Naive B cell (primary cell): ENCODE measurements at regions not wholly inside any gene's neighbourhood (a gene's known extent, or its start where the extent isn't known, plus 50 kb on each side); places are given as distances from the start of the nearest gene placed in this dataset.
A peak's percentile ranks its signal among the peaks of the same experiment; 100 is the strongest.
"Not testable (repeated sequence)": the region's sequence is repeated elsewhere in the genome, so short reads cannot be mapped to it uniquely, and the experiment has no call there.

ENCODE experiments used
- ATAC-seq, 2 donors: fragments of 150-1000 bp; cut with Tn5 transposase; 2 replicates each; pipeline ENCODE4 v1.10.0; 2021; ENCODE audit warnings: low read depth in 2 of 2, mild to moderate bottlenecking in 2 of 2, moderate library complexity in 2 of 2
- DNase-seq: peaks from one replicate; pipeline ENCODE4 v3.0.0; 2022
- H3K27ac Mint-ChIP-seq, 6 donors: one replicate each; pipeline ENCODE4 v1.8.0; 2020 to 2022; ENCODE audit warnings: mild to moderate bottlenecking in 6 of 6, mixed read lengths in 6 of 6, moderate library complexity in 5 of 6, inconsistent platforms in 2 of 6
- H3K27me3 Mint-ChIP-seq, 3 donors: one replicate each; pipeline ENCODE4 v1.8.0; 2021 to 2022; ENCODE audit warnings: mixed read lengths in 3 of 3, mild to moderate bottlenecking in 1 of 3
- H3K36me3 Mint-ChIP-seq, 2 donors: one replicate each; pipeline ENCODE4 v1.8.0; 2020 to 2022; ENCODE audit warnings: mixed read lengths in 2 of 2, inconsistent platforms in 1 of 2, mild to moderate bottlenecking in 1 of 2
- H3K4me1 Mint-ChIP-seq, 3 donors: one replicate each; pipeline ENCODE4 v1.8.0; 2020 to 2022; ENCODE audit warnings: mixed read lengths in 3 of 3, inconsistent platforms in 1 of 3, mild to moderate bottlenecking in 1 of 3, moderate library complexity in 1 of 3
- H3K4me3 Mint-ChIP-seq, 8 donors: one replicate each; pipeline ENCODE4 v1.8.0; 2020 to 2022; ENCODE audit warnings: mild to moderate bottlenecking in 8 of 8, mixed read lengths in 8 of 8, moderate library complexity in 8 of 8, inconsistent platforms in 2 of 8
- H3K9me3 Mint-ChIP-seq, 7 donors: one replicate each; pipeline ENCODE4 v1.8.0; 2020 to 2022; ENCODE audit warnings: mixed read lengths in 7 of 7, mild to moderate bottlenecking in 5 of 7, inconsistent platforms in 2 of 7, moderate library complexity in 1 of 7

DNA sequence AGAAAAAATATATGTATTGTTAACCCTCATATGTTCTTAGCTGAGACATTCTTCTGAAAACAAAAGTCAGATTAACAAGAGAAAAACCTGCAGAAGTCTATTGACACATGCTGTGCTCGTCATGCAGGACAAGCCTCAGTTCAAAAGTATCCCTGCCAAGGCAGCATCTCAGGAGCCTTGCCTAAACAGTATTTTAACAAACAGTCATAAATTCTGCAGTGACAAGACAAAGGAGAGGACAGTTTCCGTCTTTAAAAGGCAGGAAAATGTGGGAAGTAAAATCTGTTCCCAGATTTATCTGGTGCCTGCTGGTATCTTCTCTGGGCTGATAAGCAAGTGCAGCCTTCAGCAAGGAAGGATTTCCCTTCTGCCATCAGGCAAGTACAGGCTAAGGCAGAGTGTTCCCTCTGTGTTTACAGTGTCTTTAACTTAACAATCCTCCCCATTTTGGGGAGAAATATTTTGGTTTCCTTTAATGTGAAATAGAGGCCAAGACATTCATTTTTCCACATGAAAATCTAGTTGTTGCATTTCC lies 480.2 kb upstream of the CCDC196 start:
- H3K4me1 Mint-ChIP-seq = no peaks in the 10 kb centered on the region
- ATAC-seq (no peak), DNase-seq (no peak)
- peaks cover 21 to 27% (median 26%) of the 10 kb centered on the region in 3 donors for H3K27me3 Mint-ChIP-seq
- no peak overlapping the region for H3K27ac Mint-ChIP-seq
- peaks cover 2 to 21% (median 10%) of the 10 kb centered on the region in 7 donors for H3K9me3 Mint-ChIP-seq
- no peak overlapping the region for H3K4me3 Mint-ChIP-seq
- peaks cover 0 to 6% of the 10 kb centered on the region in 2 donors for H3K36me3 Mint-ChIP-seq

DNA sequence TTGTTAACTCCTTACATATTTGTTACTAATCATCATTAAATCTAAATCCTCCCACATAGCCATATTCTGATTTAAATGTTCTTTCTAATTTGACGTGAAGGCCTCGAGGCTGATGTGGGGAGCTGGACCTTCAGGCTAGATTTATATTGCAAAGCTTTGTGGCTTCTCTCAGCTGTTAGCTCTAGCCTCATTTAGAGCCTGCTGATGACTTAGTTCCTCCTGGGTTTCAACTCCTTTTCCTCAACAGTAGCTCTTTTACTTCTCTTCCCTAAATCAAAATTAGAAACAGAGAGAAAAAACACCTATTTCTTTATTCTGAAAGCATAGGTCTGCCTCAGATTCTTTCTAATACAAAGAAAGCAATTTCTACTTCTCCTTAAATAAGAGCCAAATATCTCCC lies 477.5 kb upstream of the CCDC196 start:
- Mint-ChIP-seq H3K27me3 (peaks cover 4 to 7% (median 5%) of the 10 kb centered on the region in 3 donors), H3K4me1 (no peaks in the 10 kb centered on the region), H3K4me3 (no peak overlapping the region), H3K27ac (no peak overlapping the region), H3K9me3 (peaks cover 0 to 6% (median 0%) of the 10 kb centered on the region in 7 donors), H3K36me3 (no peaks in the 10 kb centered on the region)
- DNase-seq = no peak
- ATAC-seq = no peak

DNA sequence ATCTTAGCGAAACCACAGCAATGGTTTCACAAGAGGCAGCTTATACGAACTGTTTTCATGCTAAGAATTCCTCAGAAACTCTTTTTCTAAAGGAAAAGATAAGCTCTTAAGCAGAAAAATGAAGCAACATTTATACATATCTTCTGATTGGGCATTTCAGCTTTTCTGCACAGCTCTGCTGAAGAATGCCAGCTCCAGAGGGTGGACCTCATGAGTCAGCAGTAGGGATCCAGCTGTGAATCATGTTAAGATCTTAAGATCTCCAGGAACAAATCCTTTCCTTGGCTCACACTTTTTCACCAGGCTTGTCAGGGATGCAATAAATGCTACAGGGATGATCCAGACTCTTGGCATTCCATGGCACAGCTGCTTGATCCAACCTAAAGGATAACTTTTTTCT lies 477.1 kb upstream of the CCDC196 start:
- Mint-ChIP-seq H3K36me3 (no peaks in the 10 kb centered on the region), H3K4me1 (no peaks in the 10 kb centered on the region), H3K27ac (no peak overlapping the region), H3K9me3 (peaks cover 0 to 6% (median 0%) of the 10 kb centered on the region in 7 donors), H3K27me3 (peaks cover 4 to 6% (median 4%) of the 10 kb centered on the region in 3 donors), H3K4me3 (no peak overlapping the region)
- ATAC-seq (no peak), DNase-seq (no peak)

DNA sequence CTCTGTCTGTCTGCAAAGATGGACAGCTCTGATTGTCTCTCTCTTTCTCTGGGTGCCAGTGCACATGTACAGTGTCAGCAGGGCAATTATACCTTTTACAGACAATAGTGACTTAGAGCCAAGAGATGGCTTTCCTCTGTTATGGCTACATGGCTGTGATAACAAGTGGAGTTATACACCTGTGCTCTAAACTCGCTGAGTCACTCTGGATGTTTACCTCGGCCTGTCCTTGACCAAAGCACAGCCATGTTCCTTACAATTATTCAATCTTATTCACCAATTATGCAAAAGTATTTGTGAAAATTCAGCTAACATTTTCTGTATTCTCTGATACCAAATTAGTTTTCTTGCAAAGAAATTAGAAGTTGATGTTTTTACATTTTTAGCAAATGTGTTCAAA lies 475.5 kb upstream of the CCDC196 start:
- no peak for ATAC-seq
- H3K27ac Mint-ChIP-seq = no peak overlapping the region
- H3K36me3 Mint-ChIP-seq = no peaks in the 10 kb centered on the region
- H3K9me3 Mint-ChIP-seq = no peaks in the 10 kb centered on the region
- no peak for DNase-seq
- no peak overlapping the region for H3K4me3 Mint-ChIP-seq
- H3K4me1 Mint-ChIP-seq = no peaks in the 10 kb centered on the region
- H3K27me3 Mint-ChIP-seq = peaks cover 0 to 6% (median 4%) of the 10 kb centered on the region in 3 donors

DNA sequence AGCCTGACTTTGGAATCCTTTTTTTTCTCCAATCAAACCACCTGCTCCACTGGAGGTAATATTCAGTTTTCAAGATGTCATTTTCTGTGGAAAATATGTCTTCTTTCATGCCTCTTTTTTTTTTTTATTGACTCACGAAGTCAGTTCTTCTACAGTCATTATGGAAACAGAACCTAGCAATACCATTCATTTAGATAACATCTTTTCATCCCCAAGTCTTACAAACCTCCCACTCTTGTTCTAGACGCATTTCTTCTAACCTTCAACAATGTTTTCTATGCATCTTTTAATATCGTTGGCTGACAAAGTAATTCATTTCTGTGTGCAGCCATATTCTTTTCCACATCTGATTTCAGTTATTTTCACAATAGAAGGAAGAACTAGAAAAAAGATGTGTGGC lies 474.3 kb upstream of the CCDC196 start:
- no peaks in the 10 kb centered on the region for H3K36me3 Mint-ChIP-seq
- no peak overlapping the region for H3K27ac Mint-ChIP-seq

DNA sequence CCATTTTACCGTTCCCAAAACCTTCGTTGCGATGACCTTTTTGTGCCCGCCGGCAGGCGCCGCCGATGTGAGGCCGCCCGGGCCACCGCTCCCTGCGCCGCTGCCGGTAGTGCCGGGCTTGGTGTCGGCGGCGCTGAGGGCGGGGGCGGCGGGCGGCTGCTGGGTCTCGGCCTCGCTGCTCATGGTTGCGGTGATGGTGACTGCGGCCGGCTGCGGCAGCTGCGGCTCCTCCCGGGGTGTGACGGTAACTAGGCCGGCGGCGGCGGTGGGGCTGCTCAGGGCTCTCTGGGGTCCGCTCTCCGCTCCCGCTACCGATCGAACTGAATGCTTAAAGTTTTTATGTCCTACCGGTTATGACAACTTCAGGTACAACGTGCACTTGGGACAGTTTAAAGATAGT lies 472.6 kb upstream of the CCDC196 start:
- not testable (repeated sequence) for H3K27ac Mint-ChIP-seq, H3K9me3 Mint-ChIP-seq, DNase-seq, H3K4me1 Mint-ChIP-seq, H3K36me3 Mint-ChIP-seq, H3K4me3 Mint-ChIP-seq, ATAC-seq
- H3K27me3 Mint-ChIP-seq = peaks cover 9 to 30% (median 15%) of the 10 kb centered on the region in 3 donors

More for the DNA sequence above, 474.3 kb upstream of the CCDC196 start:
- no peak for DNase-seq
- Mint-ChIP-seq H3K4me1 (no peaks in the 10 kb centered on the region), H3K27me3 (peaks cover 9 to 18% (median 13%) of the 10 kb centered on the region in 3 donors), H3K4me3 (no peak overlapping the region), H3K9me3 (peaks cover 0 to 8% (median 0%) of the 10 kb centered on the region in 7 donors)
- ATAC-seq = no peak

DNA sequence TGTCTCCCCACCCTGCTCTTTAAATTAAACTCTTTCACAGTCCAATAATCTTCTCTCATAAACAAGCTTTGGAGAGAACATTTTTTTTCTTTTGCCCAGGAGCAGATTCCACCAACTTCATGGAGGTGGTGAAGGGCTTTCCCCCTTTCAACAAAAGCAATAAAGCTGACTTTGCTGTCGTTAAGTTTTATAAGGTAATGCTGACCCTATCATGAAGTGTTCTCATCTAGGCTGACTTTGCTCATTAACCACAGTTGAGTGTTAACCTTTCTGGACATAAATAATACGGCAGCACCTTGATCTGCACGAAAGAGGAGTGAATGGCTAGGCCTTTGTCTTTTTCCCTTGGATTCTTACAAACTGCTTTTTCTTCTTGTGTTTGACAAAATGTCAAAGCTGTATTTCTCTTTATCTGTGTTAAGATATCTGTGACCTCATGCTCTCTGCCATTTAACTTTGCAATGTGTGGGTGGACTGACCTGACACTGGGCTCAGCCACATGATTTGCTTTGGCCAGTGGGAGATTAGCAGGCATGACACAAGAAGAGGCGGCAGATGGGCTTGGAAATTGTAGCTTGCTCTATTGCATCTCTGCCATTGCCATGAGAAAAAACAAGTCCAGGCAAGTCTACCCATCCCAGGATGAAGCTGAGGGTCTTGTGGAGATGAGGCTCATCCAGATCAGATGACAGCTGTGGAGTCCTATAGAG lies 470.9 kb upstream of the CCDC196 start:
- Mint-ChIP-seq H3K4me1 (no peaks in the 10 kb centered on the region), H3K27me3 (peaks cover 9 to 30% (median 15%) of the 10 kb centered on the region in 3 donors), H3K9me3 (peaks cover 0 to 9% (median 0%) of the 10 kb centered on the region in 7 donors), H3K36me3 (no peaks in the 10 kb centered on the region), H3K4me3 (no peak overlapping the region), H3K27ac (no peak overlapping the region)
- ATAC-seq = no peak
- DNase-seq = no peak

DNA sequence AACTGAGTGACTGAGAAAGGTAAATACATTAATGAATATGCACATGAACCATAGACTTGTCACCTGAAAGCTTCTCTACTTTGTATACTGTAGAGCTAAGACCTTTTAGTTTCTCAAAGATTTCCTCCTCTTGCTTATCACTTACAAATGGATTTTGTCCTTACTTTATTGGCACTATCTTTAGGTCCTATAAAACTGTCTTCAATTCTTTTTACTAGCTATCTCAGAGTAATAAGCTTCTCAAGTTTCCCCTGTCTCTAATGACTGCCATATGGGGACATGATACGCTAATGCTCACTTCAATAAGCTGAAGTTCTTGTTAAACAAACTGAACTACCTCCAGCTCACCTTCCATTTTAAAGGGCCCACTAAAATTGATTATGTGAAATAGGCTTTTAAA lies 468.2 kb upstream of the CCDC196 start:
- Mint-ChIP-seq H3K4me1 (no peaks in the 10 kb centered on the region), H3K9me3 (peaks cover 0 to 9% (median 0%) of the 10 kb centered on the region in 7 donors), H3K36me3 (no peaks in the 10 kb centered on the region), H3K4me3 (no peak overlapping the region), H3K27me3 (peaks cover 9 to 39% (median 14%) of the 10 kb centered on the region in 3 donors), H3K27ac (no peak overlapping the region)
- ATAC-seq (no peak), DNase-seq (no peak)

DNA sequence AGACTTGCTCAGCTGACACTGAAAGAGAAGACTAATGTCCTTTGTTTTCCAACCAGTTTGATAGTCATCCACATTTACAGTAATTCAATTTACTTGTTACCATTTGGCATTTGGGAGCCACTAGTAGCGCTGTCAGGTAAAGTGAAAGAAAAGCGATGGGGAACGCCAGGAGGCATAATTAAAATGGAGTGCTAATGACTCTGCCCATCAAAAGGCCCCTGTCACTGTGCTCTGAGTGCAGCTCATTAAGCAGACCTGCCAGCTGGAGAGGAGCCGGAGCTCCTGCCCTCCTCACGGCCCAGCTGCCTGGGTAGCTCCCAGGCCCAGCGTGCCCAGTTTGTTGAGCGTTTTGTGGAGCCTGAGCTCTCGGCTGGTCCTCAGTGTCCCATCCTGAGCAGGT lies 463.6 kb upstream of the CCDC196 start:
- Mint-ChIP-seq H3K27ac (no peak overlapping the region), H3K9me3 (peaks cover 0 to 2% (median 0%) of the 10 kb centered on the region in 7 donors), H3K4me1 (no peaks in the 10 kb centered on the region), H3K27me3 (peaks cover 0 to 15% (median 0%) of the 10 kb centered on the region in 3 donors), H3K36me3 (no peaks in the 10 kb centered on the region), H3K4me3 (no peak overlapping the region)
- DNase-seq (no peak), ATAC-seq (no peak)

DNA sequence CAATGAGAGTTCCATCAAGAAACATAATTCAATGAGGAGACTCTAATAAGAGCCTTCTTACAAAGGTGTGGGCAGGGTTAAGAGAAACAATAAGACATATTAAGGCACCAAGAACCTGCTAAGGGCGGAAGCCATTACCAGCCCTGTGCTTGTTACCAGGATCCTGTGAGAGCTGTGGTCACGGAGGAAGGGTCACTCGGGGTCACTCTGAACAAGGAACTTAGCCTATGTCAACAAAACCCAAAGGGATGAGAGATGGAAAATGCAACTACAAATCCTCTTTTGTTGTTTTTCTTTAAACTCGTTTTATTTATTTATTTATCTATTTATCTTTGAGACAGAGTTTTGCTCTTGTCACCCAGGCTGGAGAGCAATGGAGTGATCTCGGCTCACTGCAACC lies 460.4 kb upstream of the CCDC196 start:
- H3K27me3 Mint-ChIP-seq = peaks cover 0 to 19% (median 0%) of the 10 kb centered on the region in 3 donors
- ATAC-seq = no peak
- H3K4me1 Mint-ChIP-seq = no peaks in the 10 kb centered on the region
- no peak overlapping the region for H3K27ac Mint-ChIP-seq
- peaks cover 0 to 8% of the 10 kb centered on the region in 2 donors for H3K36me3 Mint-ChIP-seq
- DNase-seq = no peak
- peaks cover 3 to 17% (median 9%) of the 10 kb centered on the region in 7 donors for H3K9me3 Mint-ChIP-seq
- no peak overlapping the region for H3K4me3 Mint-ChIP-seq

DNA sequence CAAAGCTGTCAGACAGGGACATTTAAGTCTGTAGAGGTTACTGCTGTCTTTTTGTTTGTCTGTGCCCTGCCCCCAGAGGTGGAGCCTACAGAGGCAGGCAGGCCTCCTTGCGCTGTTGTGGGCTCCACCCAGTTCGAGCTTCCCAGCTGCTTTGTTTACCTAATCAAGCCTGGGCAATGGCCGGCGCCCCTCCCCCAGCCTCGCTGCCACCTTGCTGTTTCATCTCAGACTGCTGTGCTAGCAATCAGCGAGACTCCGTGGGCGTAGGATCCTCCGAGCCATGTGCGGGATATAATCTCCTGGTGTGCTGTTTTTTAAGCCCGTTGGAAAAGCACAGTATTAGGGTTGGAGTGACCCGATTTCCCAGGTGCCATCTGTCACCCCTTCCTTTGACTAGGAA lies 454.2 kb upstream of the CCDC196 start:
- peaks cover 5 to 35% (median 10%) of the 10 kb centered on the region in 3 donors for H3K27me3 Mint-ChIP-seq
- peaks cover 12 to 39% (median 28%) of the 10 kb centered on the region in 7 donors for H3K9me3 Mint-ChIP-seq
- DNase-seq, H3K4me1 Mint-ChIP-seq, H3K4me3 Mint-ChIP-seq, ATAC-seq: not testable (repeated sequence)
- H3K27ac Mint-ChIP-seq = peak overlapping the region in 1 of 6 donors; percentile 49
- peaks cover 4 to 15% of the 10 kb centered on the region in 2 donors for H3K36me3 Mint-ChIP-seq

DNA sequence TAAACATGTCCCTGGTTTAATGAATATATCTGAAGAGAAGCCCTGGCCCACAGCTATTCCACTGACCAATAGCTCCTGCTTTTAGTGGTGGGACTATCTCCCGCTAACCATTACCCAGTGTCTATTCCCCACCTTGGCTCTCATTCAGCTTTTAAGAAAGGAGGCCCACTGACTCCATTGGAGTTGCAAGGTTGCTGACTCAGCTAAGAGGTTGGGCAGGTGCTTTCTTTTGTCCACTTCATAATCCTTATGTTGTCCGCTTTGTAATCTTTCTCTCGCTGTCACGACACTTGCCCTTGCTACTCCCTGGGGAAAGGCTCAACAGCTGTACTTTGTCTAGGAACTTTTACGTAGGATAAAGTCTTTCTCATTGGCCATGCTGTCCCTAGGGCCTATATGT lies 453.4 kb upstream of the CCDC196 start:
- ATAC-seq = no peak
- Mint-ChIP-seq H3K9me3 (peaks cover 12 to 39% (median 28%) of the 10 kb centered on the region in 7 donors), H3K36me3 (peaks cover 4 to 15% of the 10 kb centered on the region in 2 donors)

DNA sequence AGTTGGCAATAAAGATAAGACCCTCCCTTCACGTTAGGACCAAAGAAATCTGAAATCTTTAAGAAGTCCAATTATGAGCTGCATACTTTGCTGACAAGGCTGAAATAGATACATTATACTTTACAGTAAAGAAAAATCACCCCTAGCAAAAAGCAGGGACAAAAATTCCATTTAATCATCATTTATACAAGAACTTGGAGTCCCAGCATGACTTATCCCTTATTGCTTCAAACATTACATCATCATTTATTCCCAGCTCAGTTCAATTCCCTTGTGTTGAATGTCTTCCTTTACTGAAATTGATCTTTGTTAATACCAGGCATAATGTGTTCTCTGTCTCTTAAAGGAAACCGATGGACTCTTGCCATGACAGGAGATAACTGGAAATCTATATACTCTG lies 449.6 kb upstream of the CCDC196 start:
- H3K9me3 Mint-ChIP-seq = peaks cover 5 to 17% (median 10%) of the 10 kb centered on the region in 7 donors
- DNase-seq (no peak), ATAC-seq (no peak)
- no peak overlapping the region for H3K27ac Mint-ChIP-seq
- H3K4me1 Mint-ChIP-seq = no peaks in the 10 kb centered on the region
- no peak overlapping the region for H3K4me3 Mint-ChIP-seq
- H3K36me3 Mint-ChIP-seq = peaks cover 0 to 4% of the 10 kb centered on the region in 2 donors
- peaks cover 13 to 49% (median 21%) of the 10 kb centered on the region in 3 donors for H3K27me3 Mint-ChIP-seq

More for the DNA sequence above, 453.4 kb upstream of the CCDC196 start:
- Mint-ChIP-seq H3K4me1 (no peaks in the 10 kb centered on the region), H3K27ac (no peak overlapping the region), H3K4me3 (no peak overlapping the region), H3K27me3 (peaks cover 5 to 36% (median 13%) of the 10 kb centered on the region in 3 donors)
- DNase-seq = no peak

DNA sequence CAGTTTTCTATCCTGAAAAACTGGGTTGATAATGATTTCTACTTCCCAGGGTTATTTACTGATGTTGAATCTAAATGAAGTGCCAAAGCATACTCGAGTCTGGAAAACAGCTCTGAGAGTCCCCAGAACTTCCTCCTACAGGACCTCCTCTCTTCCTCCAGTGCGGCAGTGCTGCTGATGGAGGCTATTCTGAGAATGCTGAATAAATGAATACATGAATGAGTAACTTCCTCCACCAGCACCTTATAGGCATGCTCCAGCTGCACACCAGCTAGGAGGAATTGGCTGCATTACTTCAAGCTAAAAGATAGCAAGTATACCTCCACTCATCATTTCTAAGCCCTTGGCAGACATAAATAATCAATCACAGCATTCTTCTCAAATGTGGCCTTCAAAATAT lies 448.8 kb upstream of the CCDC196 start:
- H3K9me3 Mint-ChIP-seq = peaks cover 1 to 15% (median 7%) of the 10 kb centered on the region in 7 donors
- DNase-seq (no peak), ATAC-seq (no peak)
- peaks cover 0 to 2% of the 10 kb centered on the region in 2 donors for H3K36me3 Mint-ChIP-seq
- H3K27ac Mint-ChIP-seq = no peak overlapping the region
- no peaks in the 10 kb centered on the region for H3K4me1 Mint-ChIP-seq
- H3K4me3 Mint-ChIP-seq = no peak overlapping the region
- peaks cover 13 to 52% (median 22%) of the 10 kb centered on the region in 3 donors for H3K27me3 Mint-ChIP-seq
